HL-60 (cell line): ENCODE measurements at regions not wholly inside any gene's neighbourhood (a gene's known extent, or its start where the extent isn't known, plus 50 kb on each side); places are given as distances from the start of the nearest gene placed in this dataset.

Experiments
- DNase-seq, 2 experiments: peaks; one replicate each; pipeline ENCODE4 v3.0.0-alpha.2; 2010 to 2020; ENCODE audit warnings: low read depth in 1 of 2, low spot score in 1 of 2
- H3K27ac ChIP-seq: fragments of 250-450 bp; sonication (Bioruptor Pico); replicated peaks from 2 replicates; pipeline ENCODE4 v1.5.1; 2020; ENCODE audit warnings: mild to moderate bottlenecking, moderate library complexity
- H3K27me3 ChIP-seq: fragments of 250-450 bp; sonication (Bioruptor Pico); 2 replicates; pipeline ENCODE4 v1.5.1; 2021; ENCODE audit warnings: mild to moderate bottlenecking, moderate library complexity; ENCODE audit not compliant: insufficient read depth, poor library complexity, severe bottlenecking
- H3K4me3 ChIP-seq: replicated peaks from 2 replicates; pipeline ENCODE4 v1.5.1; 2011; ENCODE audit warnings: mild to moderate bottlenecking, control low read depth, low read length; ENCODE audit not compliant: insufficient read depth
- GABPA ChIP-seq: IDR thresholded peaks from 2 replicates; pipeline ENCODE4 v1.6.1; 2012; ENCODE audit warnings: low read depth
- POLR2AphosphoS5 ChIP-seq: IDR thresholded peaks from 2 replicates; pipeline ENCODE4 v1.6.1; 2012; ENCODE audit warnings: low read depth
- REST ChIP-seq: IDR thresholded peaks from 2 replicates; pipeline ENCODE4 v1.6.1; 2012; ENCODE audit warnings: low read depth; ENCODE audit not compliant: insufficient replicate concordance
- SPI1 ChIP-seq: IDR thresholded peaks from 2 replicates; pipeline ENCODE4 v1.6.1; 2012; ENCODE audit warnings: low read depth, mild to moderate bottlenecking, borderline replicate concordance
- TF ChIP-seq, protein P1 (sequence below): IDR thresholded peaks from one replicate; pipeline ENCODE4 v1.5.1; 2011; ENCODE audit warnings: low read length, control low read depth, inconsistent platforms; ENCODE audit not compliant: insufficient read depth

DNA sequence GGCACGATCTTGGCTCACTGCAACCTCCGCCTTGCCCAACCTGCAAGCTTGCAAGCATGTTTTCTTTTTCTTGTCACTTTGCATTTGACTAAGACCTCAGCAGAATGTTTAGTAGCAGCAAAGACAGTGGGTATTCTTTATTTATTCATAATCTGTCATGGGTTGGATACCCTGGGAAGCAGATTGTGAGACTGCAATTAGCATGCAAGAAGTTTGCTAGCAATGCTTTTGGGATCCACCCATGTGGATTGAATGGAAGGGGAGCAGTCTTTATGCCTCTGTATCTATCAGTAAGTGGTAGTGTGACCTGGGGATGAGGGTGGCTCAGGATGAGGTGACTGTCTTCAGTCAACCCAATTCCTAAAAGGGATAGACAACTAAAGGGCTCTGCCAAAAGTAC lies 166.7 kb downstream of the RAP2B start:
- Histone ChIP-seq H3K27me3 (no peaks in the 10 kb centered on the region), H3K4me3 (no peak overlapping the region), H3K27ac (no peak overlapping the region)
- TF ChIP-seq SPI1: no peak
- TF ChIP-seq POLR2AphosphoS5: no peak
- DNase-seq: no peak

- no peak overlapping the region for H3K27ac ChIP-seq
- no peak overlapping the region for H3K4me3 ChIP-seq
- TF ChIP-seq, protein P1, sequence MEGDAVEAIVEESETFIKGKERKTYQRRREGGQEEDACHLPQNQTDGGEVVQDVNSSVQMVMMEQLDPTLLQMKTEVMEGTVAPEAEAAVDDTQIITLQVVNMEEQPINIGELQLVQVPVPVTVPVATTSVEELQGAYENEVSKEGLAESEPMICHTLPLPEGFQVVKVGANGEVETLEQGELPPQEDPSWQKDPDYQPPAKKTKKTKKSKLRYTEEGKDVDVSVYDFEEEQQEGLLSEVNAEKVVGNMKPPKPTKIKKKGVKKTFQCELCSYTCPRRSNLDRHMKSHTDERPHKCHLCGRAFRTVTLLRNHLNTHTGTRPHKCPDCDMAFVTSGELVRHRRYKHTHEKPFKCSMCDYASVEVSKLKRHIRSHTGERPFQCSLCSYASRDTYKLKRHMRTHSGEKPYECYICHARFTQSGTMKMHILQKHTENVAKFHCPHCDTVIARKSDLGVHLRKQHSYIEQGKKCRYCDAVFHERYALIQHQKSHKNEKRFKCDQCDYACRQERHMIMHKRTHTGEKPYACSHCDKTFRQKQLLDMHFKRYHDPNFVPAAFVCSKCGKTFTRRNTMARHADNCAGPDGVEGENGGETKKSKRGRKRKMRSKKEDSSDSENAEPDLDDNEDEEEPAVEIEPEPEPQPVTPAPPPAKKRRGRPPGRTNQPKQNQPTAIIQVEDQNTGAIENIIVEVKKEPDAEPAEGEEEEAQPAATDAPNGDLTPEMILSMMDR: no peak
- TF ChIP-seq POLR2AphosphoS5 (no peak), SPI1 (no peak), REST (no peak), GABPA (no peak)
- no peaks in the 10 kb centered on the region for H3K27me3 ChIP-seq
- DNase-seq: no peak
These were observed 168.9 kb downstream of the RAP2B start for GRCh38 chr3:153330901-153331300.

- Histone ChIP-seq H3K27me3 (no peaks in the 10 kb centered on the region), H3K4me3 (no peak overlapping the region), H3K27ac (no peak overlapping the region)
- TF ChIP-seq POLR2AphosphoS5 (no peak), REST (no peak), SPI1 (no peak)
- no peak for DNase-seq
These were observed 169.7 kb downstream of the RAP2B start for GRCh38 chr3:153331676-153332075.

DNA sequence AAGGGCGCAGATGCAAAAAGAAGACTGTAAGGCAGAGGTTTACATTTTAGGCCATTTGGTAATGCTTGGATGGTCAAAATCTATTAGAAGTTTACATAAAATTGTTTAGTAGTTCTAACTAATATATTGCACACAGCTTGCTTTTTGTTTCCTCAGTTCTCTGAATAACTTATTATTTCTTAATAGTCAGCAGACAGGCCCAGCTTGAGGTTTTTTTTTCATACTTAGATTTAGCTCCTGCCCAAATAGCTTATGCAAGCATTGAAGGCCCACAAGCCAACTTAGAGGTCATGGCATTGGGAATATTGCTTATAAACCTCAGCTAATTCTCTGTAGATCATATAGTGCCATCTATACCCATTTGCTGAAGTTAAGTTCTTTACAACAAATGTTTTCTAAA lies 172.5 kb downstream of the RAP2B start:
- DNase-seq: no peak
- no peaks in the 10 kb centered on the region for H3K27me3 ChIP-seq
- H3K4me3 ChIP-seq: no peak overlapping the region
- no peak overlapping the region for H3K27ac ChIP-seq
- TF ChIP-seq POLR2AphosphoS5 (no peak), REST (no peak), SPI1 (no peak), GABPA (no peak)
- TF ChIP-seq, protein P1: no peak
